K562 (cell line): ENCODE measurements at regions not wholly inside any gene's neighbourhood (a gene's known extent, or its start where the extent isn't known, plus 50 kb on each side); places are given as distances from the start of the nearest gene placed in this dataset.
"Not testable (repeated sequence)": the region's sequence is repeated elsewhere in the genome, so short reads cannot be mapped to it uniquely, and the experiment has no call there.

ENCODE experiments used
- ATAC-seq: fragments of 200-7000 bp; cut with Tn5 transposase; 3 replicates; pipeline ENCODE4 v1.9.1; 2020; ENCODE audit warnings: moderate library complexity
- BruUV-seq: library from RNA; stranded (reverse); fragments of 400-500 nt; replicated peaks from 2 replicates; lab custom pipeline; 2021; lab: Mats Ljungman, UMichigan
- CTCF ChIA-PET: fragments of 300-600 bp; formaldehyde crosslinking; extraction: SDS; loops from one replicate; lab custom pipeline; 2021; ENCODE audit warnings: low intra/inter-chr PET ratio; lab: Yijun Ruan, JAX
- POLR2A ChIA-PET: fragments of 300-600, 350-650 bp; sonication (Branson Sonifier 250); formaldehyde crosslinking; extraction: SDS; loops from one replicate; lab custom pipeline; 2021; ENCODE audit warnings: antibody characterized with exemption, inconsistent platforms; lab: Yijun Ruan, JAX
- DNase-seq, 4 experiments: peaks; one replicate each; pipeline versions ENCODE4 v3.0.0 to v3.0.0-alpha.2; 2011 to 2018; ENCODE audit warnings: low spot score in 3 of 4, mixed read lengths in 3 of 4; ENCODE audit errors: extremely low read depth in 1 of 4
- FAIRE-seq: peaks from 2 replicates; lab custom pipeline; 2011; peaks lifted over from hg19 to GRCh38; lab: Jason Lieb, UNC
- H2AFZ ChIP-seq: 2 replicates; pipeline ENCODE4 v1.6.0; 2011; ENCODE audit warnings: low read depth, low read length, control low read depth, inconsistent platforms
- H3K27ac ChIP-seq: fragments of 200-600 bp; 3 replicates; pipeline ENCODE4 v1.8.0; 2011; ENCODE audit warnings: low read depth, mild to moderate bottlenecking, control low read depth, inconsistent platforms, low read length, moderate library complexity, mixed read lengths; ENCODE audit errors: extremely low read depth
- H3K27me3 ChIP-seq, 2 experiments: fragments of 300-600 bp in 1 of 2; 2 replicates in 1 of 2; 3 replicates in 1 of 2; pipeline versions ENCODE4 v1.6.0 to v1.8.0; 2011; ENCODE audit warnings: inconsistent platforms in 2 of 2, low read length in 2 of 2, mild to moderate bottlenecking in 1 of 2, mixed read lengths in 1 of 2, moderate library complexity in 1 of 2; ENCODE audit not compliant: control insufficient read depth in 2 of 2, insufficient read depth in 2 of 2
- H3K36me3 ChIP-seq: fragments of 300-600 bp; 3 replicates; pipeline ENCODE4 v1.8.0; 2011; ENCODE audit warnings: mild to moderate bottlenecking, low read length, inconsistent platforms; ENCODE audit not compliant: control insufficient read depth, insufficient read depth
- H3K4me1 ChIP-seq, 2 experiments: fragments of 200-600 bp in 1 of 2; replicated peaks in 1 of 2; 2 replicates in 1 of 2; 3 replicates in 1 of 2; pipeline versions ENCODE4 v1.5.1 to v1.8.0; 2011; ENCODE audit warnings: inconsistent platforms in 2 of 2, low read length in 2 of 2, mild to moderate bottlenecking in 1 of 2, mixed read lengths in 1 of 2, moderate library complexity in 1 of 2; ENCODE audit not compliant: control insufficient read depth in 2 of 2, insufficient read depth in 2 of 2
- H3K4me2 ChIP-seq: 2 replicates; pipeline ENCODE4 v1.6.1; 2011; ENCODE audit warnings: low read length, control low read depth, inconsistent platforms, mixed read lengths; ENCODE audit not compliant: insufficient read depth
- H3K4me3 ChIP-seq: fragments of 200-600 bp; sonication (generic), shearing (Covaris generic); 2 replicates; pipeline ENCODE4 v1.5.1; 2016; ENCODE audit warnings: control low read depth, inconsistent platforms
- H3K79me2 ChIP-seq: fragments of 200-600 bp; 3 replicates; pipeline ENCODE4 v1.8.0; 2011; ENCODE audit warnings: low read length, inconsistent platforms; ENCODE audit not compliant: control insufficient read depth, insufficient read depth
- H3K9ac ChIP-seq, 2 experiments: 2 replicates each; pipeline versions ENCODE4 v1.6.0 to v1.6.1; 2011; ENCODE audit warnings: low read depth in 2 of 2, low read length in 2 of 2, control low read depth in 1 of 2, inconsistent platforms in 1 of 2, mild to moderate bottlenecking in 1 of 2, mixed read lengths in 1 of 2; ENCODE audit not compliant: insufficient read depth in 1 of 2
- H3K9me1 ChIP-seq: one replicate; pipeline ENCODE4 v1.6.0; 2011; ENCODE audit warnings: inconsistent platforms, mild to moderate bottlenecking, low read length, moderate library complexity; ENCODE audit not compliant: control insufficient read depth, insufficient read depth
- H3K9me3 ChIP-seq: replicated peaks from 2 replicates; pipeline ENCODE4 v1.5.1; 2011; ENCODE audit warnings: low read depth, low read length, inconsistent platforms; ENCODE audit not compliant: control insufficient read depth, insufficient read depth
- H4K20me1 ChIP-seq: replicated peaks from 2 replicates; pipeline ENCODE4 v1.6.1; 2011; ENCODE audit warnings: low read length, inconsistent platforms, mixed read lengths; ENCODE audit not compliant: control insufficient read depth, insufficient read depth
- NFIC ChIP-seq: fragments of 450-650 bp; IDR thresholded peaks from 2 replicates; pipeline ENCODE4 v1.6.1; 2017; ENCODE audit warnings: mild to moderate bottlenecking, inconsistent platforms
- in situ Hi-C: fragments of 300-500 bp; cut with MboI; formaldehyde crosslinking; loops from 4 replicates; pipeline ENCODE4 v1.15.0; 2018; ENCODE audit warnings: inconsistent platforms, mixed read lengths
- intact Hi-C: fragments of 100-400 bp; cut with micrococcal nuclease; formaldehyde crosslinking; loops from 2 replicates; pipeline ENCODE4 v1.14.2; 2022
- TF ChIP-seq, protein P1 (sequence below): sonication (generic); formaldehyde crosslinking; IDR thresholded peaks from 2 replicates; pipeline ENCODE4 v1.8.1; 2023; ENCODE audit warnings: mild to moderate bottlenecking, missing genetic modification reagents, moderate library complexity
- TF ChIP-seq, protein P2 (sequence below): fragments of 250-450 bp; sonication (Bioruptor Pico); IDR thresholded peaks from 2 replicates; pipeline ENCODE4 v1.8.0; 2022; ENCODE audit warnings: inconsistent platforms

DNA sequence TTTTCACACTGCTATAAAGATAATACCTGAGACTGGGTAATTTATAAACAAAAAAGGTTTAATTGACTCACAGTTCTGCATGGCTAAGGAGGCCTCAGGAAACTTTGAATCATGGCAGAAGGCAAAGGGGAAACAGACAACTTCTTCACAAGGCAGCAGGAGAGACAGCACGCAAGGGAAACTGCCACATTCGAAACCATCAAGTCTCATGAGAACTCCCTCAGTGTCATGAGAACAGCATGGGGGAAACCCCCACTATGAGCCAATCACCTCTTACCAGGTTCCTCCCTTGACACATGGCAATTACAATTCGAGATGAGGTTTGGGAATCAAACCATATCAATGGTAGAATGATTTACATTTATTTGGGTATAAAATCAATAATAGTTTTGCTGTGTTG, 558.5 kb downstream of the TMTC2 start (continued):
- TF ChIP-seq, protein P1, sequence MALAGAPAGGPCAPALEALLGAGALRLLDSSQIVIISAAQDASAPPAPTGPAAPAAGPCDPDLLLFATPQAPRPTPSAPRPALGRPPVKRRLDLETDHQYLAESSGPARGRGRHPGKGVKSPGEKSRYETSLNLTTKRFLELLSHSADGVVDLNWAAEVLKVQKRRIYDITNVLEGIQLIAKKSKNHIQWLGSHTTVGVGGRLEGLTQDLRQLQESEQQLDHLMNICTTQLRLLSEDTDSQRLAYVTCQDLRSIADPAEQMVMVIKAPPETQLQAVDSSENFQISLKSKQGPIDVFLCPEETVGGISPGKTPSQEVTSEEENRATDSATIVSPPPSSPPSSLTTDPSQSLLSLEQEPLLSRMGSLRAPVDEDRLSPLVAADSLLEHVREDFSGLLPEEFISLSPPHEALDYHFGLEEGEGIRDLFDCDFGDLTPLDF (CRISPR knock-in tag): no peak

DNA sequence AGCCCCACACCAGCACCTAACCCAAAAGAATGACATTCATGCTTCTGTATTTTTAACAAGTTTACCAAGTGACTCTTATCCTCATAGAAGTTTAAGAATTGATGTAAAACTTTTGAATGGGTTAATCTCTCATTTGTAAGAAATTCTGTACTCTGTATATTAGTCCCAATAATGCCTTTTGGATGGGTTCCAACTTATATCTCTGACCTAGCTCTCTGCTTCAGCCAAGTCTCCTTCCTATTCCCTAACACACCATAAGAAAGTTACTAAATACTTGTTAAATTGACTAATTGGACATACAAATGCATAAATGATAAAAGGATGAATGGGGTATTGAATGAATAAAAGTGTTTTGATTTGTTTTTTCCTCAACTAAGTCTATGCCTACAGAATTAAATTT, 557.3 kb downstream of the TMTC2 start:
- ATAC-seq: no peak
- in situ Hi-C loops (no loop called here), intact Hi-C loops (no loop called here)
- H3K4me2 ChIP-seq: no peak overlapping the region
- H3K9me3 ChIP-seq: no peaks in the 10 kb centered on the region
- H3K27ac ChIP-seq: no peak overlapping the region
- H3K9me1 ChIP-seq: no peaks in the 10 kb centered on the region
- H3K4me1 ChIP-seq: no peaks in the 10 kb centered on the region
- no peak overlapping the region for H3K4me3 ChIP-seq
- ChIA-PET CTCF (no interaction called here), POLR2A (no interaction called here)
- no peak overlapping the region for H2AFZ ChIP-seq
- H3K79me2 ChIP-seq: no peaks in the 10 kb centered on the region
- no TSS peak for BruUV-seq
- H3K27me3 ChIP-seq: no peaks in the 10 kb centered on the region
- no peak for DNase-seq
- no peak overlapping the region for H3K9ac ChIP-seq
- TF ChIP-seq, protein P2, sequence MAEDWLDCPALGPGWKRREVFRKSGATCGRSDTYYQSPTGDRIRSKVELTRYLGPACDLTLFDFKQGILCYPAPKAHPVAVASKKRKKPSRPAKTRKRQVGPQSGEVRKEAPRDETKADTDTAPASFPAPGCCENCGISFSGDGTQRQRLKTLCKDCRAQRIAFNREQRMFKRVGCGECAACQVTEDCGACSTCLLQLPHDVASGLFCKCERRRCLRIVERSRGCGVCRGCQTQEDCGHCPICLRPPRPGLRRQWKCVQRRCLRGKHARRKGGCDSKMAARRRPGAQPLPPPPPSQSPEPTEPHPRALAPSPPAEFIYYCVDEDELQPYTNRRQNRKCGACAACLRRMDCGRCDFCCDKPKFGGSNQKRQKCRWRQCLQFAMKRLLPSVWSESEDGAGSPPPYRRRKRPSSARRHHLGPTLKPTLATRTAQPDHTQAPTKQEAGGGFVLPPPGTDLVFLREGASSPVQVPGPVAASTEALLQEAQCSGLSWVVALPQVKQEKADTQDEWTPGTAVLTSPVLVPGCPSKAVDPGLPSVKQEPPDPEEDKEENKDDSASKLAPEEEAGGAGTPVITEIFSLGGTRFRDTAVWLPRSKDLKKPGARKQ (CRISPR knock-in tag): no peak
- 0 out of 2 replicates have a peak, but pooled peaks have one; percentile 11 for TF ChIP-seq NFIC
- no peak for FAIRE-seq
- H4K20me1 ChIP-seq: no peaks in the 10 kb centered on the region
- no peaks in the 10 kb centered on the region for H3K36me3 ChIP-seq

DNA sequence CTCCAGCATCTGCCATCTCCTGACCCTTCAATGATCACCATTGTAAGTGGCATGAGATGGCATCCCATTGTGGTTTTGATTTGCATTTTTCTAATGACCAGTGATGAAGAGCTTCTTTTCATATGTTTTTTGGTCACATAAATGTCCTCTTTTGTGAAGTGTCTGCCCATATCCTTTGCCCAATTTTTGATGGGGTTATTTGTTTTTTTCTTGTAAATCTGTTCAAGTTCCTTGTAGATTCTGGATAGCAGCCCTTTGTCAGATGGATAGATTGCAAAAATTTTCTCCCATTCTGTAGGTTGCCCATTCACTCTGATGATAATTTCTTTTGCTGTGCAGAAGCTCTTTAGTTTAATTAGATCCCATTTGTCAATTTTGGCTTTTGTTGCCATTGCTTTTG, 547.3 kb downstream of the TMTC2 start:
- in situ Hi-C loops, CTCF ChIA-PET, POLR2A ChIA-PET, H3K79me2 ChIP-seq, ATAC-seq, H4K20me1 ChIP-seq, H3K4me1 ChIP-seq, H3K4me2 ChIP-seq, H3K27ac ChIP-seq, intact Hi-C loops, H2AFZ ChIP-seq, H3K9me1 ChIP-seq, H3K9me3 ChIP-seq, H3K9ac ChIP-seq, DNase-seq, FAIRE-seq, BruUV-seq, H3K36me3 ChIP-seq, H3K27me3 ChIP-seq, H3K4me3 ChIP-seq: not testable (repeated sequence)
